ENCODE measurements at regions not wholly inside any gene's neighbourhood (a gene's known extent, or its start where the extent isn't known, plus 50 kb on each side); places are given as distances from the start of the nearest gene placed in this dataset.
"Not testable (repeated sequence)": the region's sequence is repeated elsewhere in the genome, so short reads cannot be mapped to it uniquely, and the experiment has no call there.

DNA sequence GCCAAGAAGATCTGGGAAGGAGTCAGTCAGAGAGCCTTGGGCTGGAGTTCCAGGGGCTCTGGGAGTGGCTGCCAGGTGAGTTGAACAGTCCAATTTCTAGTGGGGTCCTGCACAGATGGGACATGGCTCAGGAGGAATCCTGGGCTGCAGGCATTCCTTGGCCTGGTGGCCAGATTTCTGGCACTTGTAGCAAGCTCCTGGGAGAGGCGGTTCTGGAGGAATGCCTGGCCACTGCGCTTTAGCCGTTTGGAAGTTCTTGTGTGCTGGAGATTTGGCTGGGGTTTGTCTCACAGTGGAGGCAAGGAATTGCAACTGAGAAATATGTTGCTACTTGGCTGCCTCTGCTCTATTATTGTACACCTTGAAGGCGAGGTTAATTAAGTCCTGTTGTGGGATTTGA, 133.9 kb upstream of the CCZ1B start:
- not testable (repeated sequence) for H3K36me3 ChIP-seq (ENCODE audit: control insufficient read depth, insufficient read depth, low read length); H3K4me3 ChIP-seq (ENCODE audit: low read length); H3K27ac ChIP-seq (ENCODE audit: low read length); H3K27me3 ChIP-seq (ENCODE audit: control insufficient read depth, insufficient read depth, low read length); DNase-seq; H3K9me3 ChIP-seq (replicated peaks; ENCODE audit: control insufficient read depth, low read depth, low read length); H3K4me1 ChIP-seq (ENCODE audit: control insufficient read depth, insufficient read depth, low read length)
- WGBS (ENCODE audit: insufficient coverage): 30% methylated on average over 3 of the region's 4 CpGs

DNA sequence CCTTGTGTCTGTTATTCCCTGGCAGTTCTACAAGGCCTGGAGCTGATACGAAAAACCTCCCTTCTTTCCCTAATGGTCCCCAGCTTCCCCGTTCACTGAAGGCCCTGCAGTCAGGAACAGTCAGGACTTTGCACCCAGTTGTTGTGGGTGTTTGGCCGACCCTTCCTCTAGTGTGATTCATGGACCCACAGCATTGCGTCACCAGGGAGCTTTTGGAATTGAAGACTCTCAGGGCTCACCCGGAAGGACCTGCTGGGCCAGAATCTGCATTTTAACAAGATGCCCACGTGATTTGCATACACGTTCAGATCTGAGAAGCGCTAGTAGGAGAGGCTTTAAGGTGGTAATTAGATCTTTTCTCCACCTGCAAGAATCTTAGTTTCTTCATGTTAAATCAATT, 136.8 kb upstream of the CCZ1B start:
- no CpG with 5 or more reads among the region's 8 CpGs for WGBS (ENCODE audit: insufficient coverage)
- H3K4me3 ChIP-seq (ENCODE audit: low read length); H3K36me3 ChIP-seq (ENCODE audit: control insufficient read depth, insufficient read depth, low read length); H3K27ac ChIP-seq (ENCODE audit: low read length); DNase-seq; H3K27me3 ChIP-seq (ENCODE audit: control insufficient read depth, insufficient read depth, low read length); H3K4me1 ChIP-seq (ENCODE audit: control insufficient read depth, insufficient read depth, low read length); H3K9me3 ChIP-seq (replicated peaks; ENCODE audit: control insufficient read depth, low read depth, low read length): not testable (repeated sequence)

DNA sequence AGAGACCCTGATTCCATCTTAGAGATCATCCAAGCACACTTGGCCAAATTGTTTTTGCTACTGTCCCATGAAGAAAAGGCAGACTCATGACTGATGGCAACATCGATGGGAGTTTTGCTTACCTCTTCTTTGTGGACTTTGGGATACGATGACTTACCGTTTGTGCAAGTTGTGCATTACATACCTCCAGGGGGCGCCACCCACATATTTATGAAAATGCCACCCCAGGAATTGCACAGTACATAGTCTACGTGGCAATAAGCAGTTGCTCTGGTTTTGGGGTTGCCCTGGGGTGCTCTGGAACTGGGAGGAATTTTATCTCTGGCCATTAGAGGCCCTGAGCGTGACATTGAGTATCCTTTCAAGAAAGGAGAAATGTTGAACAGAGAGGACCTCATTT, 139.0 kb upstream of the CCZ1B start:
- not testable (repeated sequence) for H3K4me3 ChIP-seq (ENCODE audit: low read length); H3K9me3 ChIP-seq (replicated peaks; ENCODE audit: control insufficient read depth, low read depth, low read length); H3K4me1 ChIP-seq (ENCODE audit: control insufficient read depth, insufficient read depth, low read length); H3K27me3 ChIP-seq (ENCODE audit: control insufficient read depth, insufficient read depth, low read length); H3K36me3 ChIP-seq (ENCODE audit: control insufficient read depth, insufficient read depth, low read length); H3K27ac ChIP-seq (ENCODE audit: low read length)
- WGBS (ENCODE audit: insufficient coverage): no CpG with 5 or more reads among the region's 6 CpGs
- DNase-seq: peak; percentile 3

- not testable (repeated sequence) for H3K27ac ChIP-seq (ENCODE audit: low read length)
Observed at GRCh38 chr7:6970180-6970579, 144.1 kb upstream of the CCZ1B start.

DNA sequence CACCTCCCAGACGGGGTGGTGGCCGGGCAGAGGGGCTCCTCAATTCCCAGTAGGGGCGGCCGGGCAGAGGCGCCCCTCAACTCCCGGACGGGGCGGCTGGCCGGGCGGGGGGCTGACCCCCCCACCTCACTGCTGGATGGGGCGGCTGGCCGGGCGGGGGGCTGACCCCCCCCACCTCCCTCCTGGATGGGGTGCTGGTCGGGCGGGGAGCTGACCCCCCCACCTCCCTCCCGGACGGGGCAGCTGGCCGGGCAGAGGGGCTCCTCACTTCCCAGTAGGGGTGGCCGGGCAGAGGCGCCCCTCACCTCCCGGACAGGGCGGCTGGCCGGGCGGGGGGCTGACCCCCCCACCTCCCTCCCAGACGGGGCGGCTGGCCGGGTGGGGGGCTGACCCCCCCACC, 148.8 kb upstream of the CCZ1B start:
- 95% methylated on average over 4 of the region's 27 CpGs for WGBS (ENCODE audit: insufficient coverage)
- DNase-seq: not testable (repeated sequence)

More at GRCh38 chr7:6970180-6970579, 144.1 kb upstream of the CCZ1B start:
- not testable (repeated sequence) for H3K36me3 ChIP-seq (ENCODE audit: control insufficient read depth, insufficient read depth, low read length); H3K27me3 ChIP-seq (ENCODE audit: control insufficient read depth, insufficient read depth, low read length); H3K4me1 ChIP-seq (ENCODE audit: control insufficient read depth, insufficient read depth, low read length); DNase-seq; H3K9me3 ChIP-seq (replicated peaks; ENCODE audit: control insufficient read depth, low read depth, low read length); H3K4me3 ChIP-seq (ENCODE audit: low read length)
- WGBS (ENCODE audit: insufficient coverage): no CpG with 5 or more reads among the region's 3 CpGs

DNA sequence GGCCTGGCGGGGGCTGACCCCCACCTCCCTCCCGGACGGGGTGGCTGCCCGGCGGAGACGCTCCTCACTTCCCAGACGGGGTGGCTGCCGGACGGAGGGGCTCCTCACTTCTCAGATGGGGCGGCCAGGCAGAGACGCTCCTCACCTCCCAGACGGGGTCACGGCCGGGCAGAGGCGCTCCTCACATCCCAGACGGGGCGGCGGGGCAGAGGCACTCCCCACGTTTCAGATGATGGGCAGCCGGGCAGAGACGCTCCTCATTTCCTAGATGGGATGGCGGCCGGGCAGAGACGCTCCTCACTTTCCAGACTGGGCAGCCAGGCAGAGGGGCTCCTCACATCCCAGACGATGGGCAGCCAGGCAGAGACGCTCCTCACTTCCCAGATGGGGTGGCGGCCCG, 149.3 kb upstream of the CCZ1B start:
- H3K27me3 ChIP-seq (ENCODE audit: control insufficient read depth, insufficient read depth, low read length); H3K4me1 ChIP-seq (ENCODE audit: control insufficient read depth, insufficient read depth, low read length); H3K36me3 ChIP-seq (ENCODE audit: control insufficient read depth, insufficient read depth, low read length); H3K27ac ChIP-seq (ENCODE audit: low read length); DNase-seq; H3K4me3 ChIP-seq (ENCODE audit: low read length); H3K9me3 ChIP-seq (replicated peaks; ENCODE audit: control insufficient read depth, low read depth, low read length): not testable (repeated sequence)
- 96% methylated on average over 4 of the region's 28 CpGs for WGBS (ENCODE audit: insufficient coverage)

More for the DNA sequence above, 148.8 kb upstream of the CCZ1B start:
- H3K27me3 ChIP-seq (ENCODE audit: control insufficient read depth, insufficient read depth, low read length); H3K36me3 ChIP-seq (ENCODE audit: control insufficient read depth, insufficient read depth, low read length); H3K4me3 ChIP-seq (ENCODE audit: low read length); H3K4me1 ChIP-seq (ENCODE audit: control insufficient read depth, insufficient read depth, low read length); H3K9me3 ChIP-seq (replicated peaks; ENCODE audit: control insufficient read depth, low read depth, low read length); H3K27ac ChIP-seq (ENCODE audit: low read length): not testable (repeated sequence)

DNA sequence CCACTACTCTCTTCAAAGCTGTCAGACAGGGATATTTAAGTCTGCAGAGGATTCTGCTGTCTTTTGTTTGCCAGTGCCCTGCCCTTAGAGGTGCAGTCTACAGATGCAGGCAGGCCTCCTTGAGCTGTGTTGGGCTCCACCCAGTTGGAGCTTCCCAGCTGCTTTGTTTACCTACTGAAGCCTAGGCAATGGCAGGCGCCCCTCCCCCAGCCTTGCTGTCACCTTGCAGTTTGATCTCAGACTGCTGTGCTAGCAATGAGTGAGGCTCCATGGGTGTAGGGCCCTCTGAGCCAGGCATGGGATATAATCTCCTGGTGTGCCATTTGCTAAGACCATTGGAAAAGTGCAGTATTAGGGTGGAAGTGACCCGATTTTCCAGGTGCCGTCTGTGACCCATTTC, 151.3 kb upstream of the CCZ1B start:
- H3K27ac ChIP-seq (ENCODE audit: low read length); H3K4me3 ChIP-seq (ENCODE audit: low read length); H3K27me3 ChIP-seq (ENCODE audit: control insufficient read depth, insufficient read depth, low read length); DNase-seq; H3K9me3 ChIP-seq (replicated peaks; ENCODE audit: control insufficient read depth, low read depth, low read length); H3K4me1 ChIP-seq (ENCODE audit: control insufficient read depth, insufficient read depth, low read length); H3K36me3 ChIP-seq (ENCODE audit: control insufficient read depth, insufficient read depth, low read length): not testable (repeated sequence)
- WGBS (ENCODE audit: insufficient coverage): 85% methylated on average over 3 of the region's 3 CpGs

GRCh38 chr7:6978326-6978725, 152.3 kb upstream of the CCZ1B start:
- 100% methylated on average over 2 of the region's 3 CpGs for WGBS (ENCODE audit: insufficient coverage)
- H3K27ac ChIP-seq (ENCODE audit: low read length); H3K4me3 ChIP-seq (ENCODE audit: low read length); H3K9me3 ChIP-seq (replicated peaks; ENCODE audit: control insufficient read depth, low read depth, low read length); H3K4me1 ChIP-seq (ENCODE audit: control insufficient read depth, insufficient read depth, low read length); H3K27me3 ChIP-seq (ENCODE audit: control insufficient read depth, insufficient read depth, low read length); H3K36me3 ChIP-seq (ENCODE audit: control insufficient read depth, insufficient read depth, low read length); DNase-seq: not testable (repeated sequence)

DNA sequence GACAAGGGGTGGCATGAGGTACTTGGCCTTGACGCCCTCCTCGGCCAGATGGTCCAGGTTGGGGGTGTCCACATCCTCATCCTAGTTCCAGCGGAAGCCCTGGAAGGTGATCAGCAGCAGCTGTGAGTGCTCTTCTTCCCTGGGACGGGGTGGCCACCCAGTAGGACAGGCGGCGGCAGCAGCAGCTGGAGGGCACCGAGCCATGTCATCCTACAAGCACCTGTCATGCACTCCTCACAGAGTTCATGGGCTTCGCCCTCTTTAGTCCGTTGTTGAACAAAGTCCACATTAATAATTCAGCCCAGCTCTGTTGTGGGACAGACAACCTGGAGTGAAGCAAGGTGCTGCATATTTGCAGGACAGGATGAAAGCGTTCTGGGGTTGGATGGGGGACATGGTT, 153.4 kb upstream of the CCZ1B start:
- peak; percentile 10 for DNase-seq
- not testable (repeated sequence) for H3K4me1 ChIP-seq (ENCODE audit: control insufficient read depth, insufficient read depth, low read length); H3K27me3 ChIP-seq (ENCODE audit: control insufficient read depth, insufficient read depth, low read length); H3K9me3 ChIP-seq (replicated peaks; ENCODE audit: control insufficient read depth, low read depth, low read length); H3K36me3 ChIP-seq (ENCODE audit: control insufficient read depth, insufficient read depth, low read length); H3K4me3 ChIP-seq (ENCODE audit: low read length); H3K27ac ChIP-seq (ENCODE audit: low read length)
- 100% methylated on average over 2 of the region's 10 CpGs for WGBS (ENCODE audit: insufficient coverage)

DNA sequence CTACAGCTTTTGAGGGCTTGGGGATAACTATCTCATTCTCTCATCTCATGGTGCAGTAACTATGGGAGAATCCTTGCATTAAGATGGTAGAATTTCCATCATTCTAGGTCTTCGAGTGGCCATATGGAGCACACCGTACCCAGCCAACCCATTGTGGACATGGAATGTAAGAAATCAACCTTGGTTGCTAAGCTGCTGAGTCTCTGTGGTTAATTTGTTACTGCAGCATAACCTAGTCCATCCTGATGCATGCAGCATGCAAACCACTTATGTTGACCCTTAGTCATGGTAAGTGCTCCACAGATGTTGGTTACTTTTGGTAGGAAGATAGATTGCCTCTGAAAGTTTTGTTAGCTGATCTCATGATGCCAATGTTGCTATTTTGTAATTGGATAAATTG, 156.3 kb upstream of the CCZ1B start:
- H3K4me3 ChIP-seq (ENCODE audit: low read length); H3K27me3 ChIP-seq (ENCODE audit: control insufficient read depth, insufficient read depth, low read length); H3K9me3 ChIP-seq (replicated peaks; ENCODE audit: control insufficient read depth, low read depth, low read length); H3K36me3 ChIP-seq (ENCODE audit: control insufficient read depth, insufficient read depth, low read length); H3K4me1 ChIP-seq (ENCODE audit: control insufficient read depth, insufficient read depth, low read length); DNase-seq; H3K27ac ChIP-seq (ENCODE audit: low read length): not testable (repeated sequence)
- WGBS (ENCODE audit: insufficient coverage): no CpG with 5 or more reads among the region's 2 CpGs

GRCh38 chr7:6986892-6987291, 160.8 kb upstream of the CCZ1B start:
- not testable (repeated sequence) for H3K27ac ChIP-seq (ENCODE audit: low read length); H3K9me3 ChIP-seq (replicated peaks; ENCODE audit: control insufficient read depth, low read depth, low read length); H3K27me3 ChIP-seq (ENCODE audit: control insufficient read depth, insufficient read depth, low read length); H3K4me3 ChIP-seq (ENCODE audit: low read length); H3K4me1 ChIP-seq (ENCODE audit: control insufficient read depth, insufficient read depth, low read length); H3K36me3 ChIP-seq (ENCODE audit: control insufficient read depth, insufficient read depth, low read length); DNase-seq
- 58% methylated on average over 2 of the region's 4 CpGs for WGBS (ENCODE audit: insufficient coverage)
